Muscle of leg (tissue), 3 donors: ENCODE measurements at regions not wholly inside any gene's neighbourhood (a gene's known extent, or its start where the extent isn't known, plus 50 kb on each side); places are given as distances from the start of the nearest gene placed in this dataset.

Source experiments
- DNase-seq: peaks from one replicate; pipeline ENCODE4 v3.0.0; 2013
- H3K27ac ChIP-seq: one replicate; pipeline ENCODE4 v1.5.1; 2013; ENCODE audit warnings: mild to moderate bottlenecking, low read length, control low read depth
- H3K27me3 ChIP-seq: one replicate; pipeline ENCODE4 v1.6.1; 2013; ENCODE audit warnings: low read length; ENCODE audit not compliant: control insufficient read depth, insufficient read depth
- H3K36me3 ChIP-seq: one replicate; pipeline ENCODE4 v1.6.1; 2013; ENCODE audit warnings: low read length; ENCODE audit not compliant: control insufficient read depth, insufficient read depth
- H3K4me1 ChIP-seq: one replicate; pipeline ENCODE4 v1.6.1; 2013; ENCODE audit warnings: low read length; ENCODE audit not compliant: control insufficient read depth, insufficient read depth
- H3K4me3 ChIP-seq: one replicate; pipeline ENCODE4 v1.5.1; 2013; ENCODE audit warnings: low read length, control low read depth
- H3K9me3 ChIP-seq: replicated peaks from 2 replicates; pipeline ENCODE4 v1.6.1; 2013; ENCODE audit warnings: low read depth, low read length; ENCODE audit not compliant: control insufficient read depth
- WGBS: methylation state at CpG from one replicate; pipeline ENCODE4 v1.1.5; 2013; ENCODE audit warnings: missing lambda C conversion rate; ENCODE audit not compliant: insufficient coverage; 5-methylcytosine and 5-hydroxymethylcytosine counted together

DNA sequence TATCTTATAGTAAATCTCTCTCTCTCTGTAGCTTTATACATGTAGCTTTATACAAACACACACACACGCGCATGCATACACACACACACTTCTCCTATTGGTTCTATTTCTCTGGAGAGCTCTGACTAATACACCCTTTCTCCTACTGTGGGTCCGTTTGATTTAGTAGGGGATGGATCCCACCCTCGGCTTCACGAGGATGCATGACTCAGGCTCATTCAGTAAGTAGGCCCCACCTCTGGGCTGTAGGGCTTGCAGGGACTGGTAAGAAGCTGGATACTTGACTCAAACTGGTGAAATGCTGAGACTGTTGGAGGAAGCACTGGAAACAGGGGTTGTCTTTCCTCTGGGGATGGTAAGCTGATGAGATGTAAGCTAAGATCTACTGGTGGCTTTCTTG, 98.7 kb downstream of the SLC24A2 start:
- 100% methylated on average over 1 of the region's 5 CpGs for WGBS
- H3K27ac ChIP-seq, result no peak overlapping the region
- H3K4me1 ChIP-seq, result no peaks in the 10 kb centered on the region
- no peak overlapping the region for H3K4me3 ChIP-seq
- H3K36me3 ChIP-seq, result no peaks in the 10 kb centered on the region
- no peak for DNase-seq
- no peaks in the 10 kb centered on the region for H3K27me3 ChIP-seq
- H3K9me3 ChIP-seq, result no peaks in the 10 kb centered on the region

DNA sequence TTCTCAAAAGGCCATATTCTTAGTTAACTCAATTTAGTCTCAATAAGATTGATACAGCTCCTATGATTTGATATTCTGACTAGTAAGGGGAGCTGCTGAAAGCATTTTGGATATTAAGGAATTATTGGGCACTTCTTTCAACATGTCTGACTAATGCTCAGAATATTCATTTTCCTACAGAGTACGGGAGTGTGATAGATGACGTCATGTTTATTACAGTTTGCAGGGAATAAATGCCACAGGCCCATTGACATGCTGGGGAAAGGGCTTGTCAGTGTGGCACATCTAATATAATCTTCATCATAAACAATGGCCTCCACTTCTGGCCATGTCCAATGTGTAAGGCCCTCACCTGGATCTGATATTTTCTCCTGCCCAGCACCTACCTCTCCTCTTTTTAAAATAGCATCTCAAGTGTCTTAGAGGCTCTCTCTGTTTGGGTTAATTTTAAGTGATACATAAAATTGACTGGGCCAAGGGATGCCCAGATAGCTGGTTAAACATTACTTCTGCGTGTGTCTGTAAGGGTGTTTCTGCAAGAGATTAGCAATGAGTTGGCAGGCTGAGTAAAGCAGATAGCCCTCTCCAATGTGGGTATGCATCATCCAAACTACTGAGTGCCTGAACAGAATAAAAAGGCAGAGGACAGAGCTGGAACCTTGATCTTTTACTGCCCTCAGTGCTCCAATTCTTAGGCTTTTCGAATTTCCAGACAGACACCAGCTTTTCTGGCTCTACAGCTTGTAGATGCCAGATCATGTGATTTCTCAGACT, 99.3 kb downstream of the SLC24A2 start:
- no peaks in the 10 kb centered on the region for H3K36me3 ChIP-seq
- WGBS, result no CpG with 5 or more reads among the region's 4 CpGs
- no peak overlapping the region for H3K27ac ChIP-seq
- no peaks in the 10 kb centered on the region for H3K4me1 ChIP-seq
- no peak overlapping the region for H3K4me3 ChIP-seq
- H3K27me3 ChIP-seq, result no peaks in the 10 kb centered on the region
- H3K9me3 ChIP-seq, result no peaks in the 10 kb centered on the region
- DNase-seq, result no peak

DNA sequence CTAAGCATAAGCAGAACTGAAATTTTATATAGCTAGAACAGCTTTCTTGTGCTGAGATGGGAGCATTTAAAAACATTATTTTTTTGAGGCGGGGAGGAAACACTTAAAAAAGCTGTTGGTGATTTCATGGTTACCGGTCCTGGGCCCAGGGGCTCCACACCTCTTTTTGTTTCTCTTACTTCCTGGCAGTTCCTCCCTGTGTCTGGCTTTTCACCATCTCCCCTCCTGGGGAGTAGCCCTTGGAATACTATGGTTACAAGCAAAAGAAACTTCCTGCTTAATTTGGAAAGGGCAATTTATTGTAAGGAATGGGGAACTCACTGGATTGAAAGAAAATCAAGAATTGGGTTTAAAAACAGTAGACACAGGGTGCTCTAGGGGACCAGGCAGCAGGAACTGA, 105.1 kb downstream of the SLC24A2 start:
- Histone ChIP-seq H3K36me3 (no peaks in the 10 kb centered on the region), H3K9me3 (no peaks in the 10 kb centered on the region), H3K4me1 (no peaks in the 10 kb centered on the region), H3K27ac (no peak overlapping the region), H3K4me3 (no peak overlapping the region), H3K27me3 (no peaks in the 10 kb centered on the region)
- no CpG with 5 or more reads among the region's 2 CpGs for WGBS
- DNase-seq, result no peak

DNA sequence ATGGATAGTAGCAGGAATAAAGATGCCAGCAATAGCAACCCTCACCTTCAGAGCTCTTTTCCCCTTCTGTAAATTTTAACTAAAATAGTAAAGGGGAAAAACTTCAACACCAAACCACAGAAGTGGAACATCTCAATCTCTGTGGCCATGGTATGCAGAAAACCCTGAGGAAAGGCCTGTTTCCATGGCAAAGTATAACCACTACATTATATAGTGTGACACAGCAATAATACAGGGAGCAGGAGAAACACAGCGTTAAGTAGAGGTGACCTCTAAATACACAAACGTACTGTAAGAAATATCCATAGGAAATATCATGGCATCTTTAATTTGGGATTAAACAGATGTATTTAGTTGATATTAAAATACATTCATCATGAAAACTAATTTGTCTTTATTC, 106.4 kb downstream of the SLC24A2 start:
- DNase-seq, result no peak
- Histone ChIP-seq H3K36me3 (no peaks in the 10 kb centered on the region), H3K4me1 (no peaks in the 10 kb centered on the region), H3K27me3 (no peaks in the 10 kb centered on the region), H3K27ac (no peak overlapping the region), H3K4me3 (no peak overlapping the region), H3K9me3 (no peaks in the 10 kb centered on the region)
- no CpG with 5 or more reads among the region's 2 CpGs for WGBS

DNA sequence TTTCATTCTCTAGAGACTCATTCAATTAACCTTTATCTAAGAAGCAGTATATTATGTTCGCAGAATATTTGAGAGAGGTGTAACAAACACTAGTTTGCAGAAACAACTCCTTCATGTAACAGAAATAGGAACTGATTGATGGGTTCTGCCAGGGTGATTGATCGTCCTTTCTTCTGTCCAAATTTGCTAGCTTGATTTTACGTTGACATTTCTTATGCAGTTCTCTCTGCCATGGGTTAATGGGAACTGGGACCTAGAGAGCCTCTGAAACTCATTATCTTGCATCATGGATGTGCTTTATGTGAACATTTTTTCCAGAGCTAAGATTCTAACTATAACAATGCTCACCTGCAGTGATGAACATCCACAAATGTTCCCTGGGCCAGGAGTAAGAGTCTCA, 107.0 kb downstream of the SLC24A2 start:
- WGBS, result 79% methylated on average over 2 of the region's 3 CpGs
- no peak for DNase-seq
- Histone ChIP-seq H3K4me3 (no peak overlapping the region), H3K4me1 (no peaks in the 10 kb centered on the region), H3K9me3 (no peaks in the 10 kb centered on the region), H3K27ac (no peak overlapping the region), H3K27me3 (no peaks in the 10 kb centered on the region), H3K36me3 (no peaks in the 10 kb centered on the region)

DNA sequence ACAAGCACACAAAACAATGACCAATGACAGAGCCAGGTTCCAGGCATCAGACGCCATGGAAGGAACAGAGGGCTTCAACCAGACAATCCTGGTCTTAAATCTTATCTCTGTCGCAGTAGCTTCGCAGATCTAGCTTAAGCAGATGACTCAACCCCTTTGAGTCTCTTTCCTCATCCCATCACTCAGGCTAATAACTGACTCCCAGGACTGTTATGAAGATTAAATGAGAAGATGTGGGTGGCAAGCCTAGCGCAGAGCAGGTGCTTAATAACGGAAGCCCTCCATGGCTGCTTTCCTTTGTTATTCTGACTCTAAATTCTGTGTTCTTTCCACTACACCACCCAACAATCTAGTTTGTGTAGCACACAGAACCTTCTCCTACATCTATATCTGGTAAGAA, 110.9 kb downstream of the SLC24A2 start:
- Histone ChIP-seq H3K36me3 (no peaks in the 10 kb centered on the region), H3K27me3 (no peaks in the 10 kb centered on the region), H3K9me3 (no peaks in the 10 kb centered on the region), H3K4me3 (no peak overlapping the region), H3K4me1 (no peaks in the 10 kb centered on the region), H3K27ac (no peak overlapping the region)
- WGBS, result 92% methylated on average over 2 of the region's 5 CpGs
- no peak for DNase-seq

DNA sequence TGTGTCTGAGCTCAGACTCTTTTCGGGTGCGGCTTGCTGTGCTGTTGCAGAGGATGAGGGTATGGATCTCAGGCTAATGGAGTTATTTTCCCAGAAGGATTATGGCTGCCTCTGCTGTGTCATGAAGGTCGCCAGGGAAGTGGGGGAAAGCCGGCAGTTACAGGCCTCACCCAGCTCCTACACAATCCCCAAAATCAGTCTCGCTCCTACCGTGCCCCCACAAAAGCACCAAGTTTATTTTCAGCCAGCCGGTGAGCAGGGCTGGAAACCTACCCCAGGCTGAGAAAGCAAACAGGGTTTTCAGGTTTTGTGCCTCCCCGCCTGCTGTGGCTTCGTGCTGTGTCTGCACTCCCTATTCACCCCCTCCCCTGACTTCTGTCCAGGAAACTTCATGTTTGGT, 113.3 kb downstream of the SLC24A2 start:
- Histone ChIP-seq H3K27me3 (no peaks in the 10 kb centered on the region), H3K9me3 (no peaks in the 10 kb centered on the region), H3K27ac (no peak overlapping the region), H3K36me3 (no peaks in the 10 kb centered on the region), H3K4me1 (no peaks in the 10 kb centered on the region), H3K4me3 (no peak overlapping the region)
- no peak for DNase-seq
- WGBS, result 71% methylated on average over 4 of the region's 9 CpGs

DNA sequence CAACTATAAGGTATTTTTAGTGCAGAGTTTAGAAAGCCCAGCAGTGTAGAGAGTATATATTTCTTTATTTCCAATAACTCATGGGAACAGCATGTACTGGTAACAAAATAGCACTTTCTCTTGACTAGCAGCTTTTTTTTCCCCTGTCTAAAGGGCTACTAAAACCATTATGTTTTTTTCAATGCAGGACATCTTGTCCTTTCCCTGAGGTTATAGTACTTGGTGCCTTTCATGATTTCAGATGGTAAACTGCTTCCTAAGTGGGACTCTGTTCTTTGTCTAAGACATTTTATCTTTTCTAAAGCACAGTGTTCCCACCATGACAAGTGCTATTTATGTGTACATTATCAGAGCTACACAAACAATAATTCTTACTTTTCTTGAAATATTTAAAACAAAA, 122.3 kb downstream of the SLC24A2 start:
- Histone ChIP-seq H3K4me3 (no peak overlapping the region), H3K27me3 (no peaks in the 10 kb centered on the region), H3K4me1 (no peaks in the 10 kb centered on the region), H3K27ac (no peak overlapping the region), H3K36me3 (no peaks in the 10 kb centered on the region), H3K9me3 (no peaks in the 10 kb centered on the region)
- DNase-seq, result no peak

DNA sequence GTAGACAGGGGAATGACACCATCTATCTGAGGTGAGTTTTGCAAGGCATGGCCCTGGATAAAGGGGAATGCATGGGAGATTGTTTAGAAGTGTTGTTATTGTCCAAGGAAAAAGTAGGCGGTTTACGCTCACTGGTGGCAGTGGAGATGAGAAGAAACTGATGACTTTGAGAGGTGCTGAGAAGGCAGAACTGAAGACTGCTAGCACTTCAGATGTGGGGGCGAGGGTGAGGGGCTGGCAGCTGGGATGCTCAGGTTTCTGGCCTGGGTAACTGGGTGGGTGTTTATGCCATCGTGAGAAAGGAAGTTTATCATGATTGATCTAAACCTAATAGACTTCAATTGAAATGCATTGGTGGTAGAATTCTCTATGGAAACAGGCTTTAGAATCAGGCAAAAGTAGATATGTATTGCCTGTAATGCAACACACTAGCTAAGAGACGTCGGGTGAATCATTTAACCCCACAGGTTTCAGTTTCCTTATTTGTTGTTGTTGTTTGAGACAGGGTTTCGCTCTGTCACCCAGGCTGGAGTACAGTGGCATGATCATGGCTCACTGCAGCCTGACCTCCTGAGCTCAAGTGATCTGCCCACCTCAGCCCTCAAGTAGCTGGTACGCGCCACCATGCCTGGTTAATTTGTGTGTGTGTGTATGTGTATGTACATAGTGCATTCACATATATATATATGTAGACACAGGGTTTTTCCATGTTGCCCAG, 123.5 kb downstream of the SLC24A2 start:
- Histone ChIP-seq H3K4me1 (no peaks in the 10 kb centered on the region), H3K4me3 (no peak overlapping the region), H3K36me3 (no peaks in the 10 kb centered on the region), H3K9me3 (no peaks in the 10 kb centered on the region), H3K27me3 (no peaks in the 10 kb centered on the region), H3K27ac (no peak overlapping the region)
- no peak for DNase-seq
- WGBS, result 93% methylated on average over 3 of the region's 9 CpGs

DNA sequence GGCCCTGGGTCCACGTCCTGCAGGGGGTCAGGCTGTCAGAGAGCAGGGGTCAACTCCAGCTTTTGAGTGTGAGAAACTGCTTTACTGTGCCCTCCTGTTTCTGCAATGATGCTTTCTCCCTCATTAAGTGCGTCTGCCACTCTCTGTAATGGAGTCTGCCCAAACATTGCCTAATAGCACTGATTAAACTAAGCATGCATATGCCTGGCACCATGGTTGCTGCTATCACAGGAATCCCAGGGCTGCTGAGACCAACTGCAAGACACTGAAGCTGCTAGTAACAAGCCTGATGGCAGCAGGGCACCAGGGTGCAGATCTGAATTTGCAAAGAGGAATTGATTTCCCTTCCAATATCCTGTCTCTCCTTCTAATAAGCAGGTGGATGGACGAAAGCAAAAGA, 125.3 kb downstream of the SLC24A2 start:
- no peaks in the 10 kb centered on the region for H3K9me3 ChIP-seq
- H3K4me1 ChIP-seq, result no peaks in the 10 kb centered on the region
- DNase-seq, result no peak
- no peak overlapping the region for H3K27ac ChIP-seq
- no peak overlapping the region for H3K4me3 ChIP-seq
- WGBS, result 57% methylated on average over 3 of the region's 3 CpGs
- H3K27me3 ChIP-seq, result no peaks in the 10 kb centered on the region
- H3K36me3 ChIP-seq, result no peaks in the 10 kb centered on the region
